ENCODE measurements at regions not wholly inside any gene's neighbourhood (a gene's known extent, or its start where the extent isn't known, plus 50 kb on each side); places are given as distances from the start of the nearest gene placed in this dataset.
"Not testable (repeated sequence)": the region's sequence is repeated elsewhere in the genome, so short reads cannot be mapped to it uniquely, and the experiment has no call there.

GRCh38 chr1:219713981-219714381 is 101.1 kb upstream of the ZC3H11B start:
- TF ChIP-seq POLR2A (IDR thresholded peaks at IDR 0.05) (no peak), CTCF (IDR thresholded peaks at IDR 0.05) (no peak)
- Histone ChIP-seq H3K9me3 (no peaks in the 10 kb centered on the region), H3K4me3 (replicated peaks in 1 of 3) (no peak overlapping the region), H3K27me3 (no peaks in the 10 kb centered on the region), H3K36me3 (no peaks in the 10 kb centered on the region), H3K4me1 (no peaks in the 10 kb centered on the region), H3K27ac (no peak overlapping the region)
- DNase-seq, result no peak
- intact Hi-C loops (cut with DNase I), result no loop called here
- 77 to 84% methylated on average over 4 of the region's 4 CpGs for WGBS, 2 donors

- no peak for DNase-seq
- Histone ChIP-seq H3K4me3 (replicated peaks in 1 of 3) (no peak overlapping the region), H3K27me3 (no peaks in the 10 kb centered on the region), H3K36me3 (no peaks in the 10 kb centered on the region), H3K27ac (no peak overlapping the region), H3K4me1 (no peaks in the 10 kb centered on the region), H3K9me3 (no peaks in the 10 kb centered on the region)
- intact Hi-C loops (cut with DNase I), result no loop called here
- TF ChIP-seq POLR2A (IDR thresholded peaks at IDR 0.05) (no peak), CTCF (IDR thresholded peaks at IDR 0.05) (no peak)
- 83 to 92% methylated on average over 4 of the region's 4 CpGs for WGBS, 2 donors
These were observed 99.6 kb upstream of the ZC3H11B start for GRCh38 chr1:219712506-219712905.

- no peaks in the 10 kb centered on the region for H3K36me3 ChIP-seq
- intact Hi-C loops (cut with DNase I), result no loop called here
- no peaks in the 10 kb centered on the region for H3K9me3 ChIP-seq
- DNase-seq, result no peak
- H3K4me3 ChIP-seq (replicated peaks in 1 of 3), result no peak overlapping the region
- H3K4me1 ChIP-seq, result no peaks in the 10 kb centered on the region
- 95 to 96% methylated on average over 6 of the region's 6 CpGs for WGBS, 2 donors
- no peaks in the 10 kb centered on the region for H3K27me3 ChIP-seq
- no peak for TF ChIP-seq POLR2A (IDR thresholded peaks at IDR 0.05)
- no peak for TF ChIP-seq CTCF (IDR thresholded peaks at IDR 0.05)
- H3K27ac ChIP-seq, result no peak overlapping the region
These were observed 97.8 kb upstream of the ZC3H11B start for GRCh38 chr1:219710529-219711194.

GRCh38 chr1:219708919-219709543 is 96.1 kb upstream of the ZC3H11B start:
- TF ChIP-seq CTCF (IDR thresholded peaks at IDR 0.05) (no peak), POLR2A (IDR thresholded peaks at IDR 0.05) (no peak)
- H3K27me3 ChIP-seq, result no peaks in the 10 kb centered on the region
- H3K9me3 ChIP-seq, result no peaks in the 10 kb centered on the region
- H3K4me3 ChIP-seq (replicated peaks in 1 of 3), result no peak overlapping the region
- WGBS, 2 donors, result 80 to 82% methylated on average over 6 of the region's 6 CpGs
- no peaks in the 10 kb centered on the region for H3K36me3 ChIP-seq
- no peak for DNase-seq
- H3K27ac ChIP-seq, result no peak overlapping the region
- H3K4me1 ChIP-seq, result no peaks in the 10 kb centered on the region
- intact Hi-C loops (cut with DNase I), result no loop called here

- 86 to 96% methylated on average over 1 of the region's 1 CpG for WGBS, 2 donors
- DNase-seq; H3K4me1 ChIP-seq; H3K27ac ChIP-seq; H3K9me3 ChIP-seq; H3K27me3 ChIP-seq; H3K36me3 ChIP-seq; H3K4me3 ChIP-seq (replicated peaks in 1 of 3); intact Hi-C loops (cut with DNase I): not testable (repeated sequence)
These were observed 95.0 kb upstream of the ZC3H11B start for GRCh38 chr1:219707885-219708284.

GRCh38 chr1:219704331-219704730 is 91.4 kb upstream of the ZC3H11B start:
- intact Hi-C loops (cut with DNase I); H3K4me3 ChIP-seq (replicated peaks in 1 of 3); H3K27me3 ChIP-seq; H3K9me3 ChIP-seq; DNase-seq; H3K4me1 ChIP-seq; H3K27ac ChIP-seq; H3K36me3 ChIP-seq: not testable (repeated sequence)
- 85 to 86% methylated on average over 3 of the region's 3 CpGs for WGBS, 2 donors

Data from thyroid gland (tissue), 4 donors.